Heart left ventricle (tissue), 16 donors: ENCODE measurements at regions not wholly inside any gene's neighbourhood (a gene's known extent, or its start where the extent isn't known, plus 50 kb on each side); places are given as distances from the start of the nearest gene placed in this dataset.

Experiments
- ATAC-seq, 4 donors: fragments of 200-7000 bp; cut with Tn5 transposase; one replicate each; pipeline ENCODE4 v1.9.1; 2020 to 2022; ENCODE audit warnings: moderate library complexity in 4 of 4, mild to moderate bottlenecking in 3 of 4, moderate number of reproducible peaks in 1 of 4
- DNase-seq, 5 donors: peaks; one replicate each; pipeline ENCODE4 v3.0.0-alpha.2; 2020
- H3K27ac ChIP-seq, 12 donors: fragments of 200-600 bp; sonication (generic) in 4 of 12; one replicate each; pipeline versions ENCODE4 v1.5.0 to v1.8.0; 2016 to 2022; ENCODE audit warnings: mild to moderate bottlenecking in 2 of 12
- H3K27me3 ChIP-seq, 9 donors: fragments of 200-600 bp; sonication (generic) in 2 of 9; one replicate each; pipeline versions ENCODE4 v1.5.1 to v1.8.0; 2016 to 2022; ENCODE audit warnings: mild to moderate bottlenecking in 3 of 9
- H3K36me3 ChIP-seq, 9 donors: fragments of 200-600 bp; sonication (generic) in 2 of 9; one replicate each; pipeline versions ENCODE4 v1.5.0 to v1.8.0; 2018 to 2022; ENCODE audit warnings: mild to moderate bottlenecking in 2 of 9
- H3K4me1 ChIP-seq, 12 donors: fragments of 200-600 bp; sonication (generic) in 4 of 12; one replicate each; pipeline versions ENCODE4 v1.5.0 to v1.8.0; 2016 to 2022; ENCODE audit warnings: mild to moderate bottlenecking in 3 of 12
- H3K4me3 ChIP-seq, 12 donors: fragments of 200-600 bp; sonication (generic) in 4 of 12; one replicate each; pipeline versions ENCODE4 v1.5.0 to v1.8.0; 2017 to 2022; ENCODE audit warnings: mild to moderate bottlenecking in 9 of 12, moderate library complexity in 4 of 12
- H3K9me3 ChIP-seq, 12 donors: fragments of 200-600 bp; sonication (generic) in 4 of 12; one replicate each; pipeline versions ENCODE4 v1.5.0 to v1.8.0; 2016 to 2022; ENCODE audit warnings: mild to moderate bottlenecking in 1 of 12
- POLR2A ChIP-seq, 2 donors: fragments of 450-650 bp; IDR thresholded peaks; one replicate each; pipeline ENCODE4 v1.6.1; 2017; ENCODE audit warnings: antibody characterized with exemption in 2 of 2, mild to moderate bottlenecking in 2 of 2, moderate library complexity in 2 of 2
- WGBS, 4 donors: extraction: QIAGEN DNeasy Blood & Tissue Kit in 2 of 4; methylation state at CpG; one replicate each; pipeline versions ENCODE4 v1.1.5 to v1.1.7; 2013 to 2018; 5-methylcytosine and 5-hydroxymethylcytosine counted together
- intact Hi-C, 10 donors: fragments of 100-400 bp; cut with DNase I; formaldehyde crosslinking; loops; one replicate each; pipeline versions ENCODE4 v1.11.1 to v1.14.2; 2022
- TF ChIP-seq, protein P1 (sequence below), 12 donors: fragments of 200-600 bp; sonication (generic) in 4 of 12; IDR thresholded peaks; one replicate each; pipeline versions ENCODE4 v1.5.0 to v1.8.0; 2018 to 2022; ENCODE audit warnings: antibody characterized with exemption in 12 of 12, mild to moderate bottlenecking in 5 of 12
- donor health status: ischemic (EF 13 %, LVEDD 7.1; RV severe dilation, severe dysfunction).
- donor health status: healthy with polysubstance abuse.
- donor health status: DM: no; HTN: yes; CAD: no.
- donor health status: DM: no; HTN: no; CAD: no.
- donor health status: ischemic (EF 25% LVEDD 6.9; RV normal size, moderate dysfunction).
- donor health status: ischemic (EF 25% LVEDD 5.7; RV mildly dilated, moderate dysfunction).
- donor health status: healthy.
- donor health status: DM: yes; HTN: yes; CAD: no.
- donor health status: ischemic (EF 35%, LVEDD 5.7; RV mildly dilated, moderate dysfunction).
- donor health status: nonischemic (EF 11% LVEDD 7.7; RV severe dilation, severe dysfunction).
- donor health status: DM: yes; HTN: yes; CAD: no.
- donor health status: PGD.
- donor health status: ischemic (EF 29% LVEDD 5.4; RV normal size, mild dysfunction).
- donor health status: nonischemic (EF 23%, LVEDD 6.1; RV moderate dilation, normal function).

DNA sequence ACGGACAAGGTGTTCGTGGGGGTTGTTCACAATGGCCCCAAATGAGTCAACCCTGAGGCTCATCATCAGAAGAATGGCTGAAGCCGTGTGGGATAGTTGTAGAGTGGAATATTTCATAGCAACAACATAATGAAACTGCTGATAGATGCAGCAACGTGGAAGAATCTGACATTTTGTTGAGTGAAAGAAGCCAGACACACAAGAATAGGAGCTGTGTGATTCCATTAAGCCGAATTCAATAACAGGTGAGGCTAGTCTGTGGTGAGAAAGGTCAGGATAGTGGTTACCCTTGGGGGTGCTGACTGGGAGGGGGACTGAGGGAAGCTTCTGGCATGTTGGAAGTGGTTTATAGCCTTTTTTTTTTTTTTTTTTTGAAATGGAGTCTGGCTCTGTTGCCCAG, 144.0 kb downstream of the SMAD6 start:
- peak overlapping the region in 3 of 12 donors; percentile 4 to 26 (median 5) for H3K27ac ChIP-seq

DNA sequence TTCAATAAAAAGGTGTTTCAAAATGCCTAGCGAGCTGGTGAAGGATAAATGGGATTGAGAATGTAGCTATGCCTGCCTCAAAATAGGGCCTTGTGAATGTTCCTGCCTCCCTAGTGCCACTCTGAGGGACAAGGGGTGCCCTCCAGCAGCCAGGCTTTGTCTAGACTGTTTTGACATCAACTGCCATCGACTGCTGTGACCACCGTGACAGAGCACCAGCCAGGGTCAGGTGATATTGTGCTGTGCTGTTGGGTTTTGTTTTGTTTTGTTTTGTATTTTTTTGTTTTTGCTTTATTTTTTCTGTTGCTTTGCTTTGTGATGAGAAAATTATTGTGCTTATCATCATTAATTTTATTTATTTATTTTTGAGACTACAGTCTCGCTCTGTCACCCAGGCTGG, 144.8 kb downstream of the SMAD6 start:
- Histone ChIP-seq H3K4me3 (no peak overlapping the region), H3K27ac (no peak overlapping the region), H3K36me3 (no peaks in the 10 kb centered on the region), H3K4me1 (peaks cover 0 to 67% (median 42%) of the 10 kb centered on the region in 12 donors), H3K27me3 (no peaks in the 10 kb centered on the region), H3K9me3 (no peaks in the 10 kb centered on the region)
- DNase-seq = no peak
- intact Hi-C loops = no loop called here
- 89 to 94% (median 92%) methylated on average over 4 of the region's 4 CpGs for WGBS, 4 donors
- no peak for ATAC-seq
- TF ChIP-seq POLR2A (IDR thresholded peaks at IDR 0.05) = no peak
- TF ChIP-seq, protein P1, sequence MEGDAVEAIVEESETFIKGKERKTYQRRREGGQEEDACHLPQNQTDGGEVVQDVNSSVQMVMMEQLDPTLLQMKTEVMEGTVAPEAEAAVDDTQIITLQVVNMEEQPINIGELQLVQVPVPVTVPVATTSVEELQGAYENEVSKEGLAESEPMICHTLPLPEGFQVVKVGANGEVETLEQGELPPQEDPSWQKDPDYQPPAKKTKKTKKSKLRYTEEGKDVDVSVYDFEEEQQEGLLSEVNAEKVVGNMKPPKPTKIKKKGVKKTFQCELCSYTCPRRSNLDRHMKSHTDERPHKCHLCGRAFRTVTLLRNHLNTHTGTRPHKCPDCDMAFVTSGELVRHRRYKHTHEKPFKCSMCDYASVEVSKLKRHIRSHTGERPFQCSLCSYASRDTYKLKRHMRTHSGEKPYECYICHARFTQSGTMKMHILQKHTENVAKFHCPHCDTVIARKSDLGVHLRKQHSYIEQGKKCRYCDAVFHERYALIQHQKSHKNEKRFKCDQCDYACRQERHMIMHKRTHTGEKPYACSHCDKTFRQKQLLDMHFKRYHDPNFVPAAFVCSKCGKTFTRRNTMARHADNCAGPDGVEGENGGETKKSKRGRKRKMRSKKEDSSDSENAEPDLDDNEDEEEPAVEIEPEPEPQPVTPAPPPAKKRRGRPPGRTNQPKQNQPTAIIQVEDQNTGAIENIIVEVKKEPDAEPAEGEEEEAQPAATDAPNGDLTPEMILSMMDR (IDR thresholded peaks at IDR 0.05) = no peak

More for the DNA sequence above, 144.0 kb downstream of the SMAD6 start:
- no peak for ATAC-seq
- Histone ChIP-seq H3K4me1 (peaks cover 0 to 68% (median 43%) of the 10 kb centered on the region in 12 donors), H3K9me3 (no peaks in the 10 kb centered on the region), H3K27me3 (no peaks in the 10 kb centered on the region), H3K4me3 (no peak overlapping the region), H3K36me3 (no peaks in the 10 kb centered on the region)
- WGBS, 4 donors = 61 to 77% (median 74%) methylated on average over 5 of the region's 5 CpGs
- DNase-seq = no peak
- no peak for TF ChIP-seq POLR2A (IDR thresholded peaks at IDR 0.05)
- TF ChIP-seq, protein P1 (IDR thresholded peaks at IDR 0.05) = no peak
- intact Hi-C loops = no loop called here

DNA sequence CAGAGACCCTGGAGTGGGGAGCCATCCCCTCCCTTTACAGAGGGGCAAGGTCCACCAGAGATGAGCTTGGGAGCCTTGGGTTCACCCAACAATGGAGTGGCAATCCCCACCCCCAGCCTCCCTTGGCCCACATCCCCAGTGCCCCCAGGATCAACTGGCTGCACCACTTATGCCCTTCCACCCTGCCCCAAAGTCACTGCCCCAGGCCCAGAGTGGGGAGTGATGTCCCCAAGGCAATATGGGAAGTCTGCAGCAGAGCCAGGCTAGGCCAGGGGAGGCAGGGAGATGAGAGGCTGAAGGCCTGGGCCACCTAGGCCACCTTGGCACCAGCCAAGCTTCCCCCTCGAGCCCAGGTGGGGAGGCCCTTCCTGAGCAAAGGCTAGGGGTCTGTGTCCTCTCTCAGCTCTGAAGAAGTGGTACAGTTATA, 145.5 kb downstream of the SMAD6 start:
- TF ChIP-seq, protein P1 (IDR thresholded peaks at IDR 0.05) = no peak
- no peak for TF ChIP-seq POLR2A (IDR thresholded peaks at IDR 0.05)
- no peak overlapping the region for H3K4me3 ChIP-seq
- no peaks in the 10 kb centered on the region for H3K36me3 ChIP-seq
- H3K4me1 ChIP-seq = peaks cover 0 to 62% (median 39%) of the 10 kb centered on the region in 12 donors
- DNase-seq (no peak), ATAC-seq (no peak)
- H3K27ac ChIP-seq = no peak overlapping the region
- 92 to 100% (median 97%) methylated on average over 1 of the region's 1 CpG for WGBS, 4 donors
- intact Hi-C loops = no loop called here
- H3K27me3 ChIP-seq = no peaks in the 10 kb centered on the region
- no peaks in the 10 kb centered on the region for H3K9me3 ChIP-seq

DNA sequence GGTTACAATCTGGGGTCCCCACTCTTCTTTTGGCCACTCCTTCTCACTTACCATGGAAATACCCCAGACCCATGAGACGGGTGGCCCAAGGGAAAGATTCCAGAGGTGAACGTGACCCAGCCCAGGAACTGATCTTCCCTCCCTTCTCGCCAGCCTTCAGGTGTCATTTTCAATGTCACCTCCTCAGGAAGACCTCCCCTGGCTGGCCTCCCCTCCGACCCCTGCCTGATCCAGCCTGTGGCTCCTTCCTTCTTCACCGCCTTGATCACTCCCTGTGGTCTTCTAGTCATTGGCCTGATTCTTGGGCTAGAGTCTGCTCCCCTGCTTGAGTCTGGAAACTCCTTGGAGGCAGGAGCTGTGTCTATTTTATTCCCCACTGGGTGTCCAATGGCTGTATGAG, 146.1 kb downstream of the SMAD6 start:
- H3K27ac ChIP-seq = peak overlapping the region in 1 of 12 donors; percentile 76
- H3K27me3 ChIP-seq = no peaks in the 10 kb centered on the region
- no peak for ATAC-seq
- H3K36me3 ChIP-seq = no peaks in the 10 kb centered on the region
- 74 to 97% (median 91%) methylated on average over 5 of the region's 5 CpGs for WGBS, 4 donors
- peak in 2 of 5 donors; percentile 3 to 8 for DNase-seq
- intact Hi-C loops = no loop called here
- TF ChIP-seq POLR2A (IDR thresholded peaks at IDR 0.05) = no peak
- H3K9me3 ChIP-seq = no peaks in the 10 kb centered on the region
- peaks cover 0 to 59% (median 36%) of the 10 kb centered on the region in 12 donors for H3K4me1 ChIP-seq
- no peak overlapping the region for H3K4me3 ChIP-seq
